ENCODE measurements at regions not wholly inside any gene's neighbourhood (a gene's known extent, or its start where the extent isn't known, plus 50 kb on each side); places are given as distances from the start of the nearest gene placed in this dataset.

- H2AFZ ChIP-seq (ENCODE audit: low read length), result no peak overlapping the region
- no peak overlapping the region for H3K27ac ChIP-seq (ENCODE audit: low read depth, low read length, poor library complexity, severe bottlenecking)
- peaks cover 34% of the 10 kb centered on the region for H3K4me1 ChIP-seq (ENCODE audit: insufficient read depth, low read length, severe bottlenecking)
Observed at GRCh38 chr10:108899670-108900069, 1023.6 kb downstream of the XPNPEP1 start.

DNA sequence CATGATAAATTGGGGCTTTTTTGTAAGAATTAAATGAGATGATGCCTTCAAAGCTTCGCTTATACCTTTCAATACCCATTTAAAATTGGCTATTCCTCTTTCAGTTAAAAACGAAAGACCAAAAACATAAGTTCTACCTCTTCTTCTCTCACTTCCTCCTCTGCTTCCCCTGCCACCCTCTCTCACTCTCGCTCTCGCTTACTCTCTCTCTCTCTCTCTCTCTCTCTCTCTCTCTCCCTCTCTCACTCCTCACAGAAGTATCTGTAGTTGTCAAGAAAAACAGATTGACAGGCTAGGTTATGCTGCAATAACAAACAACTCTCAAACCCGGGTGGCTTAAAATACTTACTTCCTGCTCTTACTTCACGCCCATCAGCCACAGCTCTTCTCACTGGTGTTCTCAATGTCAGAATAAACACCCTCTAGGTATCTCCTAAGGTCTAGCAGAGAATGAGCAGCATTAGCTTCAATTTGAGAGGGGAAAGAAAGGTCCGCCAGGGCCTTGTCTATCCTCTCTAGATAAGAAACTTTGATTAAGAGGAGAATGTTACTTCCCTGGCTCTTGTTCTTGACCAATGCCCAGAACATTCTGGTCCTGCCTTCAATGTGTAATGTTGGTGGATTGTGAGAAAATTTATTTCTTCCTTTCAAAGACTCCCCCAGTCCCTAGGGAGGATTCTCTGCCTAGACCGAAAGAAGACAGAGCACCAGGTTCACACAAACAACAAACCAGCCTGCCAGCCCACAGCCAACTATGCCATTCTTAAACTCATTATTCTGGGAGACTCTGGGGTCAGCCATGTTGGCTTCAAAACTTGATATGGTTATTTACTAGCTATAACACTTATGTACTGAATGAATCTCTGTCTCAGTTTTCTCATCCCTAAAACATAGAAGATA is 1028.7 kb downstream of the XPNPEP1 start:
- Histone ChIP-seq H3K4me2 (ENCODE audit: low read length) (peak overlapping the region; percentile 56), H3F3A (ENCODE audit: insufficient read depth, low read length) (no peaks in the 10 kb centered on the region)

More at GRCh38 chr10:108899670-108900069, 1023.6 kb downstream of the XPNPEP1 start:
- no peaks in the 10 kb centered on the region for H3K9me2 ChIP-seq (ENCODE audit: low read depth, low read length)
- no peaks in the 10 kb centered on the region for H3K9me3 ChIP-seq (ENCODE audit: low read length)
- H3F3A ChIP-seq (ENCODE audit: insufficient read depth, low read length), result no peaks in the 10 kb centered on the region
- H4K20me1 ChIP-seq (ENCODE audit: insufficient read depth, low read length), result no peaks in the 10 kb centered on the region
- TF ChIP-seq EZH2 (IDR thresholded peaks at IDR 0.05; ENCODE audit: borderline replicate concordance, low read length), result no peak
- TF ChIP-seq, protein P1, sequence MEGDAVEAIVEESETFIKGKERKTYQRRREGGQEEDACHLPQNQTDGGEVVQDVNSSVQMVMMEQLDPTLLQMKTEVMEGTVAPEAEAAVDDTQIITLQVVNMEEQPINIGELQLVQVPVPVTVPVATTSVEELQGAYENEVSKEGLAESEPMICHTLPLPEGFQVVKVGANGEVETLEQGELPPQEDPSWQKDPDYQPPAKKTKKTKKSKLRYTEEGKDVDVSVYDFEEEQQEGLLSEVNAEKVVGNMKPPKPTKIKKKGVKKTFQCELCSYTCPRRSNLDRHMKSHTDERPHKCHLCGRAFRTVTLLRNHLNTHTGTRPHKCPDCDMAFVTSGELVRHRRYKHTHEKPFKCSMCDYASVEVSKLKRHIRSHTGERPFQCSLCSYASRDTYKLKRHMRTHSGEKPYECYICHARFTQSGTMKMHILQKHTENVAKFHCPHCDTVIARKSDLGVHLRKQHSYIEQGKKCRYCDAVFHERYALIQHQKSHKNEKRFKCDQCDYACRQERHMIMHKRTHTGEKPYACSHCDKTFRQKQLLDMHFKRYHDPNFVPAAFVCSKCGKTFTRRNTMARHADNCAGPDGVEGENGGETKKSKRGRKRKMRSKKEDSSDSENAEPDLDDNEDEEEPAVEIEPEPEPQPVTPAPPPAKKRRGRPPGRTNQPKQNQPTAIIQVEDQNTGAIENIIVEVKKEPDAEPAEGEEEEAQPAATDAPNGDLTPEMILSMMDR (IDR thresholded peaks at IDR 0.05; ENCODE audit: low read length), result no peak; the same call in 1 of the 2 replicates
- H3K4me2 ChIP-seq (ENCODE audit: low read length), result no peak overlapping the region
- H3K79me2 ChIP-seq (ENCODE audit: insufficient read depth, low read length), result no peaks in the 10 kb centered on the region
- no peak overlapping the region for H3K9ac ChIP-seq (ENCODE audit: low read length)
- no peak overlapping the region for H3K4me3 ChIP-seq (ENCODE audit: low read depth, low read length, poor library complexity, severe bottlenecking)
- H3K27me3 ChIP-seq (ENCODE audit: insufficient read depth, low read length), result no peaks in the 10 kb centered on the region
- no peaks in the 10 kb centered on the region for H3K36me3 ChIP-seq (ENCODE audit: insufficient read depth, low read length)

DNA sequence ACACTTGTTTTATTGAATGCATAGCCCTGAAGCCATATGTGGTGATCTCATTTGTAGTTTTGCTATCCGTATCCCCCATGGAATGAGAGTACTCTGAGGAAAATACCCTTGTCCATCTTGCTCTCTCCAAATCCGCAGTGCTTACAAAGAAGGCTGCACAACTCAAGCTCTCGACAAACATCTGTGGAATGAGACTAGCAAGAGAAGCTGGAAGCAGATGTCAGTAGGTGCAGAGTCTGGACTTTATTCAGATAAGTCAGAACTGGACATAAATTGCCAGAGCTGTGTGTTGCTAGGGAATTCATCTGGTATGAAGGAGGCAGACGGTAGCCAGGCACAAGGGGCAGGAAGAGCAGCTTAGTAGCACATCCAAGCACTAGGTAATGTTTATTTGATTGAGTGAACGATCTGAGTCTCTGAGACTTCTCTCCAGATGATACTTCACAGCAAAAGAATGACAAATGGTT is 1046.2 kb downstream of the XPNPEP1 start:
- Histone ChIP-seq H4K20me1 (ENCODE audit: insufficient read depth, low read length) (no peaks in the 10 kb centered on the region), H3K27ac (ENCODE audit: low read depth, low read length, poor library complexity, severe bottlenecking) (no peak overlapping the region), H3K36me3 (ENCODE audit: insufficient read depth, low read length) (no peaks in the 10 kb centered on the region), H3K4me1 (ENCODE audit: insufficient read depth, low read length, severe bottlenecking) (no peaks in the 10 kb centered on the region), H3K9me3 (ENCODE audit: low read length) (no peaks in the 10 kb centered on the region), H2AFZ (ENCODE audit: low read length) (no peak overlapping the region), H3K9ac (ENCODE audit: low read length) (no peak overlapping the region), H3K4me3 (ENCODE audit: low read depth, low read length, poor library complexity, severe bottlenecking) (no peak overlapping the region), H3K79me2 (ENCODE audit: insufficient read depth, low read length) (no peaks in the 10 kb centered on the region), H3K4me2 (ENCODE audit: low read length) (no peak overlapping the region), H3K27me3 (ENCODE audit: insufficient read depth, low read length) (no peaks in the 10 kb centered on the region), H3K9me2 (ENCODE audit: low read depth, low read length) (no peaks in the 10 kb centered on the region), H3F3A (ENCODE audit: insufficient read depth, low read length) (no peaks in the 10 kb centered on the region)
- TF ChIP-seq, protein P1 (IDR thresholded peaks at IDR 0.05; ENCODE audit: low read length), result no peak
- TF ChIP-seq EZH2 (IDR thresholded peaks at IDR 0.05; ENCODE audit: borderline replicate concordance, low read length), result no peak

More for the DNA sequence above, 1028.7 kb downstream of the XPNPEP1 start:
- peaks cover 31% of the 10 kb centered on the region for H3K4me1 ChIP-seq (ENCODE audit: insufficient read depth, low read length, severe bottlenecking)
- no peak for TF ChIP-seq EZH2 (IDR thresholded peaks at IDR 0.05; ENCODE audit: borderline replicate concordance, low read length)
- TF ChIP-seq, protein P1 (IDR thresholded peaks at IDR 0.05; ENCODE audit: low read length), result no peak
- H4K20me1 ChIP-seq (ENCODE audit: insufficient read depth, low read length), result no peaks in the 10 kb centered on the region
- no peaks in the 10 kb centered on the region for H3K27me3 ChIP-seq (ENCODE audit: insufficient read depth, low read length)
- H2AFZ ChIP-seq (ENCODE audit: low read length), result peak overlapping the region; percentile 92
- no peaks in the 10 kb centered on the region for H3K9me2 ChIP-seq (ENCODE audit: low read depth, low read length)
- H3K27ac ChIP-seq (ENCODE audit: low read depth, low read length, poor library complexity, severe bottlenecking), result peak overlapping the region; percentile 94
- H3K9me3 ChIP-seq (ENCODE audit: low read length), result no peaks in the 10 kb centered on the region
- peak overlapping the region; percentile 33; the same call in 1 of the 2 replicates for H3K9ac ChIP-seq (ENCODE audit: low read length)
- H3K79me2 ChIP-seq (ENCODE audit: insufficient read depth, low read length), result no peaks in the 10 kb centered on the region
- H3K36me3 ChIP-seq (ENCODE audit: insufficient read depth, low read length), result no peaks in the 10 kb centered on the region
- peak overlapping the region; percentile 10 for H3K4me3 ChIP-seq (ENCODE audit: low read depth, low read length, poor library complexity, severe bottlenecking)

Data from OCI-LY1 (cell line).